Lower lobe of right lung (tissue), 2 donors: ENCODE measurements at regions not wholly inside any gene's neighbourhood (a gene's known extent, or its start where the extent isn't known, plus 50 kb on each side); places are given as distances from the start of the nearest gene placed in this dataset.

ENCODE experiments used
- ATAC-seq, 2 donors: fragments of 200-7000 bp; cut with Tn5 transposase; one replicate each; pipeline ENCODE4 v1.9.1; 2020 to 2022; ENCODE audit warnings: mild to moderate bottlenecking in 2 of 2, moderate library complexity in 2 of 2
- DNase-seq: peaks from one replicate; pipeline ENCODE4 v3.0.0-alpha.2; 2020
- H3K27ac ChIP-seq: fragments of 200-600 bp; one replicate; pipeline ENCODE4 v1.8.0; 2022
- H3K27me3 ChIP-seq: fragments of 200-600 bp; one replicate; pipeline ENCODE4 v1.8.0; 2022; ENCODE audit warnings: low read depth
- H3K36me3 ChIP-seq: fragments of 200-600 bp; one replicate; pipeline ENCODE4 v1.8.0; 2022; ENCODE audit warnings: mild to moderate bottlenecking
- H3K4me1 ChIP-seq: fragments of 200-600 bp; one replicate; pipeline ENCODE4 v1.8.0; 2022
- H3K4me3 ChIP-seq: fragments of 200-600 bp; one replicate; pipeline ENCODE4 v1.8.0; 2022; ENCODE audit warnings: mild to moderate bottlenecking
- H3K9me3 ChIP-seq: fragments of 200-600 bp; one replicate; pipeline ENCODE4 v1.8.0; 2022
- CTCF ChIP-seq: fragments of 200-600 bp; IDR thresholded peaks from one replicate; pipeline ENCODE4 v1.8.0; 2022; ENCODE audit warnings: antibody characterized with exemption, mild to moderate bottlenecking
- intact Hi-C: fragments of 100-400 bp; cut with DNase I; formaldehyde crosslinking; loops from one replicate; pipeline ENCODE4 v1.11.0; 2022
- donor health status: DM: no; HTN: yes; CAD: no; lungs with severe emphysema.

- Histone ChIP-seq H3K36me3 (no peaks in the 10 kb centered on the region), H3K27me3 (no peaks in the 10 kb centered on the region), H3K9me3 (no peaks in the 10 kb centered on the region), H3K27ac (no peak overlapping the region), H3K4me3 (no peak overlapping the region), H3K4me1 (no peaks in the 10 kb centered on the region)
- no peak for DNase-seq
- ATAC-seq, result no peak
- intact Hi-C loops, result no loop called here
- TF ChIP-seq CTCF, result no peak
These were observed 312.8 kb downstream of the ZPLD1 start for GRCh38 chr3:102747611-102748010.

- H3K27me3 ChIP-seq, result no peaks in the 10 kb centered on the region
- no peaks in the 10 kb centered on the region for H3K9me3 ChIP-seq
- intact Hi-C loops, result no loop called here
- ATAC-seq (no peak), DNase-seq (no peak)
- H3K27ac ChIP-seq, result no peak overlapping the region
- TF ChIP-seq CTCF, result no peak
- H3K4me1 ChIP-seq, result no peaks in the 10 kb centered on the region
- H3K4me3 ChIP-seq, result no peak overlapping the region
- H3K36me3 ChIP-seq, result no peaks in the 10 kb centered on the region
These were observed 313.8 kb downstream of the ZPLD1 start for GRCh38 chr3:102748646-102749045.

GRCh38 chr3:102750322-102750721, 315.5 kb downstream of the ZPLD1 start:
- intact Hi-C loops, result no loop called here
- no peak for ATAC-seq
- H3K9me3 ChIP-seq, result no peaks in the 10 kb centered on the region
- no peak for DNase-seq
- H3K36me3 ChIP-seq, result no peaks in the 10 kb centered on the region
- H3K27ac ChIP-seq, result no peak overlapping the region
- no peaks in the 10 kb centered on the region for H3K4me1 ChIP-seq
- no peaks in the 10 kb centered on the region for H3K27me3 ChIP-seq
- no peak overlapping the region for H3K4me3 ChIP-seq
- TF ChIP-seq CTCF, result no peak

- Histone ChIP-seq H3K4me3 (no peak overlapping the region), H3K4me1 (no peaks in the 10 kb centered on the region), H3K9me3 (no peaks in the 10 kb centered on the region), H3K36me3 (no peaks in the 10 kb centered on the region), H3K27me3 (no peaks in the 10 kb centered on the region), H3K27ac (no peak overlapping the region)
- no peak for ATAC-seq
- DNase-seq, result no peak
- intact Hi-C loops, result no loop called here
- TF ChIP-seq CTCF, result no peak
These were observed 319.1 kb downstream of the ZPLD1 start for GRCh38 chr3:102753901-102754300.

- no peak for ATAC-seq
These were observed 321.9 kb downstream of the ZPLD1 start for GRCh38 chr3:102756706-102757105.

More at GRCh38 chr3:102756706-102757105, 321.9 kb downstream of the ZPLD1 start:
- no peak for DNase-seq
- intact Hi-C loops, result no loop called here
- no peak for TF ChIP-seq CTCF
- Histone ChIP-seq H3K36me3 (no peaks in the 10 kb centered on the region), H3K27me3 (no peaks in the 10 kb centered on the region), H3K4me1 (no peaks in the 10 kb centered on the region), H3K9me3 (no peaks in the 10 kb centered on the region), H3K27ac (no peak overlapping the region), H3K4me3 (no peak overlapping the region)
